CD14-positive monocyte (primary cell): ENCODE measurements at regions not wholly inside any gene's neighbourhood (a gene's known extent, or its start where the extent isn't known, plus 50 kb on each side); places are given as distances from the start of the nearest gene placed in this dataset.

Experiments used
- DNase-seq, 3 donors: peaks; one replicate each; pipeline ENCODE4 v3.0.0-alpha.2; 2011 to 2022
- H2AFZ ChIP-seq: 2 replicates; pipeline ENCODE4 v1.6.0; 2012; ENCODE audit warnings: mild to moderate bottlenecking, low read depth, low read length, inconsistent platforms; ENCODE audit not compliant: insufficient read depth, poor library complexity, severe bottlenecking
- H3K27ac ChIP-seq, 2 donors: 1 replicate in 1 of 2; 2 replicates in 1 of 2; pipeline ENCODE4 v1.5.1; 2012 to 2013; ENCODE audit warnings: low read length in 2 of 2, control low read depth in 1 of 2, inconsistent platforms in 1 of 2, low read depth in 1 of 2, mild to moderate bottlenecking in 1 of 2
- H3K27me3 ChIP-seq, 2 donors: one replicate each; pipeline versions ENCODE4 v1.6.0 to v1.6.1; 2011 to 2013; ENCODE audit warnings: low read length in 2 of 2; ENCODE audit not compliant: control insufficient read depth in 2 of 2, insufficient read depth in 2 of 2
- H3K36me3 ChIP-seq, 2 donors: replicated peaks in 1 of 2; 1 replicate in 1 of 2; 2 replicates in 1 of 2; pipeline versions ENCODE4 v1.5.1 to v1.6.1; 2012 to 2013; ENCODE audit warnings: low read length in 2 of 2, control low read depth in 1 of 2, inconsistent platforms in 1 of 2, mild to moderate bottlenecking in 1 of 2; ENCODE audit not compliant: insufficient read depth in 2 of 2, control insufficient read depth in 1 of 2
- H3K4me1 ChIP-seq, 2 donors: 1 replicate in 1 of 2; 2 replicates in 1 of 2; pipeline versions ENCODE4 v1.5.1 to v1.6.1; 2012 to 2013; ENCODE audit warnings: low read length in 2 of 2, control low read depth in 1 of 2, inconsistent platforms in 1 of 2, mild to moderate bottlenecking in 1 of 2, moderate library complexity in 1 of 2; ENCODE audit not compliant: insufficient read depth in 2 of 2, control insufficient read depth in 1 of 2
- H3K4me2 ChIP-seq: replicated peaks from 2 replicates; pipeline ENCODE3; 2012; ENCODE audit warnings: low read length, moderate library complexity, mild to moderate bottlenecking; ENCODE audit not compliant: poor library complexity, severe bottlenecking; ENCODE audit errors: extremely low read depth
- H3K4me3 ChIP-seq, 3 experiments: fragments of 200-600 bp in 1 of 3; sonication (generic) in 1 of 3; replicated peaks in 1 of 3; 1 replicate in 2 of 3; 2 replicates in 1 of 3; pipeline ENCODE4 v1.5.1; 2011 to 2013; ENCODE audit warnings: low read length in 3 of 3, mild to moderate bottlenecking in 3 of 3, control low read depth in 2 of 3, low read depth in 2 of 3, inconsistent platforms in 1 of 3, moderate library complexity in 1 of 3
- H3K79me2 ChIP-seq: 2 replicates; pipeline ENCODE4 v1.6.0; 2012; ENCODE audit warnings: mild to moderate bottlenecking, control low read depth, inconsistent platforms, low read length, moderate library complexity; ENCODE audit not compliant: insufficient read depth
- H3K9ac ChIP-seq: 2 replicates; pipeline ENCODE4 v1.6.0; 2017; ENCODE audit warnings: low read length, mild to moderate bottlenecking; ENCODE audit not compliant: insufficient read depth, poor library complexity, severe bottlenecking
- H3K9me3 ChIP-seq, 2 donors: replicated peaks in 1 of 2; 1 replicate in 1 of 2; 2 replicates in 1 of 2; pipeline versions ENCODE4 v1.5.1 to v1.6.1; 2012 to 2013; ENCODE audit warnings: low read length in 2 of 2, control low read depth in 1 of 2; ENCODE audit not compliant: control insufficient read depth in 1 of 2, insufficient read depth in 1 of 2
- H4K20me1 ChIP-seq: 2 replicates; pipeline ENCODE4 v1.6.0; 2012; ENCODE audit warnings: mild to moderate bottlenecking, low read length, control low read depth, moderate library complexity; ENCODE audit not compliant: insufficient read depth
- H3K27ac Mint-ChIP-seq, 7 donors: one replicate each; pipeline ENCODE4 v1.8.0; 2020; ENCODE audit warnings: mild to moderate bottlenecking in 7 of 7, mixed read lengths in 7 of 7, moderate library complexity in 6 of 7, inconsistent platforms in 2 of 7
- H3K27me3 Mint-ChIP-seq, 3 donors: one replicate each; pipeline ENCODE4 v1.8.0; 2021 to 2022; ENCODE audit warnings: low read depth in 3 of 3, mild to moderate bottlenecking in 3 of 3, mixed read lengths in 3 of 3, moderate library complexity in 3 of 3, inconsistent platforms in 1 of 3
- H3K36me3 Mint-ChIP-seq, 2 donors: one replicate each; pipeline ENCODE4 v1.8.0; 2020; ENCODE audit warnings: mixed read lengths in 2 of 2, inconsistent platforms in 1 of 2, mild to moderate bottlenecking in 1 of 2
- H3K4me1 Mint-ChIP-seq: one replicate; pipeline ENCODE4 v1.8.0; 2020; ENCODE audit warnings: mild to moderate bottlenecking, mixed read lengths
- H3K4me3 Mint-ChIP-seq, 2 donors: one replicate each; pipeline ENCODE4 v1.8.0; 2020; ENCODE audit warnings: mild to moderate bottlenecking in 2 of 2, mixed read lengths in 2 of 2, moderate library complexity in 1 of 2
- H3K9me3 Mint-ChIP-seq, 7 donors: one replicate each; pipeline ENCODE4 v1.8.0; 2020 to 2022; ENCODE audit warnings: mixed read lengths in 7 of 7, mild to moderate bottlenecking in 6 of 7, moderate library complexity in 6 of 7, inconsistent platforms in 2 of 7
- CTCF ChIP-seq: fragments of 200-600 bp; IDR thresholded peaks from one replicate; pipeline ENCODE4 v1.8.0; 2022; ENCODE audit warnings: antibody characterized with exemption, mild to moderate bottlenecking
- WGBS: methylation state at CpG from one replicate; pipeline ENCODE4 v1.1.5; 2013; ENCODE audit warnings: missing lambda C conversion rate; ENCODE audit not compliant: insufficient coverage; 5-methylcytosine and 5-hydroxymethylcytosine counted together
- intact Hi-C, 2 donors: fragments of 100-400 bp; cut with micrococcal nuclease; formaldehyde crosslinking; loops; one replicate each; pipeline versions ENCODE4 v1.15.0 to v1.15.1; 2023

GRCh38 chr12:32032205-32032810 lies 73.1 kb downstream of the RESF1 start:
- intact Hi-C loops = no loop called here
- H3K9me3 ChIP-seq = no peaks in the 10 kb centered on the region
- no peak overlapping the region for H3K4me2 ChIP-seq
- H2AFZ ChIP-seq = no peak overlapping the region
- peaks cover 5 to 12% (median 12%) of the 10 kb centered on the region in 3 donors for H3K27me3 Mint-ChIP-seq
- H3K36me3 Mint-ChIP-seq = no peaks in the 10 kb centered on the region
- no peaks in the 10 kb centered on the region for H4K20me1 ChIP-seq
- no peaks in the 10 kb centered on the region for H3K79me2 ChIP-seq
- no peaks in the 10 kb centered on the region for H3K36me3 ChIP-seq
- no peak overlapping the region for H3K27ac ChIP-seq
- no peaks in the 10 kb centered on the region for H3K27me3 ChIP-seq
- H3K4me3 Mint-ChIP-seq = no peak overlapping the region
- peaks cover 14% of the 10 kb centered on the region for H3K4me1 Mint-ChIP-seq
- H3K9ac ChIP-seq = no peak overlapping the region
- WGBS = 60% methylated on average over 2 of the region's 7 CpGs
- no peak overlapping the region for H3K4me3 ChIP-seq
- no peaks in the 10 kb centered on the region for H3K4me1 ChIP-seq
- no peak for DNase-seq
- no peak for TF ChIP-seq CTCF
- H3K27ac Mint-ChIP-seq = peak overlapping the region in 1 of 7 donors; percentile 28
- peaks cover 0 to 3% (median 0%) of the 10 kb centered on the region in 7 donors for H3K9me3 Mint-ChIP-seq

- intact Hi-C loops = no loop called here
- H3K27me3 ChIP-seq = no peaks in the 10 kb centered on the region
- no peak overlapping the region for H3K4me3 ChIP-seq
- no peak overlapping the region for H3K4me2 ChIP-seq
- H3K9ac ChIP-seq = no peak overlapping the region
- H3K79me2 ChIP-seq = no peaks in the 10 kb centered on the region
- Mint-ChIP-seq H3K27me3 (peaks cover 5 to 12% (median 12%) of the 10 kb centered on the region in 3 donors), H3K36me3 (no peaks in the 10 kb centered on the region), H3K27ac (no peak overlapping the region), H3K4me1 (peaks cover 5% of the 10 kb centered on the region), H3K4me3 (no peak overlapping the region), H3K9me3 (peaks cover 0 to 3% (median 0%) of the 10 kb centered on the region in 7 donors)
- no peak for TF ChIP-seq CTCF
- no peaks in the 10 kb centered on the region for H3K9me3 ChIP-seq
- no peaks in the 10 kb centered on the region for H4K20me1 ChIP-seq
- H2AFZ ChIP-seq = no peak overlapping the region
- no peaks in the 10 kb centered on the region for H3K4me1 ChIP-seq
- no peaks in the 10 kb centered on the region for H3K36me3 ChIP-seq
- no peak overlapping the region for H3K27ac ChIP-seq
- WGBS = 63% methylated on average over 1 of the region's 2 CpGs
- no peak for DNase-seq
Measured at GRCh38 chr12:32033406-32033805, 73.2 kb upstream of the BICD1 start.
